ENCODE measurements at regions not wholly inside any gene's neighbourhood (a gene's known extent, or its start where the extent isn't known, plus 50 kb on each side); places are given as distances from the start of the nearest gene placed in this dataset.

DNA sequence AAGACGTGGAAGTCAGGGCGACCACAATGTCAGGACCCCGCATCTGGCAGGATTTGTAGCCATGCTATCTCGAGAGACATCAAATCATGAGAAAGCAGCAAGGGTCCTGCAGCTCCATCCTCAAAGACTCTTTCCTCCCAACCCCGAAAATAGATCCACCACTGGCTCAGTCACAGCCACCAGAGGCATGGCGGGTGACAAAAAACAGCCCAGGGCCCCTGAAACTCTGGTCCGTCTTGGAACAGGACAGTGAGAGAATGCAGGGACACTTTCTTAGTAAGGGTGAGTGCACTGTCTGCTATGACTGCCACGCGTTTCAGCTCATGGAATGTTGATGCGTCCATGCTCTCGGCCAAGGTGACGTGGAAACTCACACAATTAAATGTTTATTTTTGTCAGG, 220.9 kb downstream of the IRX2 start:
- no peak for DNase-seq

DNA sequence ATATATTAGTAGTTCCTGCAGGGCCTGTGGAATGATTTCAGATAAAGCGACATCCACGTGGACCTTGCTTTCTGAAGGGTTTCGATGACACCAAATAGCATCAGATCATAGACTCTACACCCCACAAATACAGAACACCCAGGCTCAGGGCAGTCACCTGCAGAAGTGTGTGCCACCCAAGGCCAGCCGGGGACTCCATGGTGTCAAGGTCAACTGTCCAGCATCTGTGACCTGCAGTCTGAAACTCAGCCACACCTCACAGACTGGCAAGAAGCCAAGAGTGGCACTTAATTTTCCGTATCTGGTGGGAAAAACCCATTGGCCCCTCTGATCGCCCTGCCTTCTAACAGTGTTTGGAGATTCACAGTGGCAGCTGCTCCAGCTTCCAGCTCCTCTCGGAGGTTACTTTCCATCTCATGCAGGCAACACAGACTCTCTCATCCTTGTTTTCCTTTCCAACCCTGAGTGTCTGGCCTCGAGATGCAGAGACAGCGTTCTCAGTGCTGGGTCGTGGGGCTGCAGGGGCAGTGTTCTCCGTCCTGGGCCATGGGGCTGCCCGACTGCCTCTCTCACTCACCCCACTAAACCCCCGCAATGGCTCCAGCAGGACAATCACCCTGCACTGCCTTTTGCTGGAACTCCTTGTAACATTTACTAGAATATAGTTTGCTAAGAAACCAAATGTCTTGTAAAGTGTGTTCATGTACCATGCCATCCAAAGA, 221.9 kb downstream of the IRX2 start:
- DNase-seq = no peak

DNA sequence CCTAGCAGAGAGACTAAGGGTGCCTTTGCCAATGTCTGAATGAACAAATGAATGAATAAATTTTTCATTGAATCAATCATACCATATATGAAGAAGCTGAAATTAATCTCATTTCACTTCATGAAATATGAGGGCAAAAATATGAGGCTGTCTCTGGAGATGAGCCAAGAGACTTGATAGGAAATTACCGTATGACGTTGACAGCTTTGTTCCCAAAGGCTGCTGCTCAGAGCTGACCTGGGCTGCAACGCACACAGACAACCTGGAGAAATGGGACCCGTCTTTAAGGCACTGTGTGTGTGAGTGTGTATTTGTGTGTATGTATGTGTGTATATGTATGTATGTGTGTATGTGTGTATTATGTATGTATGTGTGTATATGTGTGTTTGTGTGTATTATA, 226.1 kb downstream of the IRX2 start:
- DNase-seq = no peak

DNA sequence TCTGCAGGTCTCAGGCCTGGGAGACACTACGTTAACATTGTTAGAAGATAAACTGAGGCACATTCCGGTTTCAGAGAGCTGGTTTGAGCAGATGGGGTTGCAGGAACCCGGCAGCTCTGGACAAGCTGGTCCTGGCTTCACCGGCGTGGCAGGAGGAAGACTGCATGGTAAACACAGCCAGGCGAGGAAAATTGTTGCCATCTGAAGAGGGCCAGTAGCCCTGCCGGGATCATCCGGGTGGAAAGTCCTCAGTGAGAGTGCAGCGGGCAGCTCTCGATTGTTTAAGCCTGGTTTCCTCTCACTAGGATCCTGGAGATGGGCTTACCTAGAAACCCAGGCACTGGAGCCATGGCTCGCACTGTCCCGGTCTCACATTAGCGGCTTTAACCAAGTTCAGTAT, 226.9 kb downstream of the IRX2 start:
- no peak for DNase-seq

- DNase-seq = no peak
These were observed 228.3 kb downstream of the IRX2 start for GRCh38 chr5:2523180-2523579.

GRCh38 chr5:2522372-2522771, 229.1 kb downstream of the IRX2 start:
- no peak for DNase-seq

GRCh38 chr5:2519153-2519552, 232.3 kb downstream of the IRX2 start:
- DNase-seq = no peak

GRCh38 chr5:2517451-2517850, 234.0 kb downstream of the IRX2 start:
- no peak for DNase-seq

GRCh38 chr5:2515180-2515764, 236.2 kb downstream of the IRX2 start:
- DNase-seq = no peak

- no peak for DNase-seq
These were observed 237.0 kb downstream of the IRX2 start for GRCh38 chr5:2514484-2514883.

- DNase-seq = no peak
These were observed 239.8 kb downstream of the IRX2 start for GRCh38 chr5:2511706-2512105.

DNA sequence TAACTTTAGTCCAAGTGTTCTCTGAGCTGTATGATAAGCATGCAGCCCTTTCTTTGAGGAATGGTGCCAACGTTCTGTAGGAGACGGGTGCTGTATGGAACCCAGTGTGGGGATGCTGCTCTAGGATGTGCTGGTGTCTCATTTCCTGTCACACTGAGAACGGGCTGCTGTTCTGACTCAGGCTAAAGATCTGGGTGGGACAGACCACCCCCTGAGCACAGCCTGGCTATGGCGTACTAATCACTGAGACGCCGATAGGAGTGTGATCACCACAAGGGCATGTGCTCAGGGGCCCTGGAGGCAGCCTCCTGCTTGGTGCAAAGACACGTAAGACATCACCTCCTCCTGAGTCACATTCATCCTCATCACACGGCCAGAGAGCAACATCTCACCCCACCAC, 240.4 kb downstream of the IRX2 start:
- DNase-seq = no peak

DNA sequence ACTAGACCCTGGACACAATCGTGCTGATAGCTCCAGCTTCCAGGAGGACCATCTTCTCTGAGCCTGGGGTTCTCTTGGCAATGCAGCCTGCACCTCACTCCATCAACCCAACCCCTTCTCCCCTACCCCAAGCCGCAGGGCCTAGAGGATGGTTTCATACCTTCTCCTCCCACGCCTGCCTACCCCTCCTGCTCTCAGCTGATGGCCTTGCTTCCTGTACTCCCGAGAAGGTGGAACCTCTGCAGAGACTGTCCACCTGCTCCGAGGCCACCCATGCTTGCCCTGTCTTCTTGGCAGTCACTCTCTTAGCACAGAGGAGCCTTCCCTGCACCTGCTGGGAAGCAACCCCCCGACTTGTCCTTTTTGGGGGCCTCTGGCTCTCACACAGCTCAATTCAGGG, 241.9 kb downstream of the IRX2 start:
- DNase-seq = no peak

GRCh38 chr5:2508514-2508913, 243.0 kb downstream of the IRX2 start:
- no peak for DNase-seq

DNA sequence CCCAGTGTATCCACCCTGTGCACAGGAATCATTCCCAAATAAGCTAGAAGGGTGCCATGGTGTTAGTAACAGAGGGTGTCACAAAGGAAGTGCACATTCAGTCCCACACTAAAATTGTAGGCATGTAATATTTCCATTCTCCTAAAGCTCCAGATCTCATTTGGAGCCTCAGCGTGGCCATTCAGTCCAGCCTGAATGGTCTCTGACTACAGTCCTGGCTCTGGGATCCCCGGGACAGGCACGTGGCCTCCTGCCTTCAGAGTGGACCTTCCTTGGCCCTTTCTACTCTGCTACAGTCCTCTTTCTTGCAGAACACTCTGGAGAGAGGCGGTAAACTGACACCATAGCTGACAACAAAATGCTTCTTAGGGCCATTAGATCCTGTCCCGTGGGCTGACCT, 243.9 kb downstream of the IRX2 start:
- DNase-seq = no peak

DNA sequence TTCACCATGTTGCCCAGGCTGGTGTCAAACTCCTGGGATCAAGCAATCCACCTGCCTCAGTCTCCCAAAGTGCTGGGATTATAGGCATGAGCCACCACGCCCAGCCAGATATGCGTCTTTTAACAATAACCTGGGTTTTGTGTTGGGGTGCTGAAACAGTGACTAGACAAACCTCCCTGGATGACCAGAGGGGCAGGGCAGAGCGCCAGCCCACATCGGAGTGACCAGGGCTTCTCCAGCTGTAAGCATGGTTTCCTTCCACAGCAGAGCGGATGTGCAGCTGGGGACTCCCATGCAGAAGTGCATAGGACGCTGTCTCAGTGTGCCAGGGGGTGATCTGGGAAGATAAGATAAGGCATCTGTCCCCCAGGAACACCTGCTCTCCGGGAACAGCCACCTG, 244.9 kb downstream of the IRX2 start:
- DNase-seq = no peak

DNA sequence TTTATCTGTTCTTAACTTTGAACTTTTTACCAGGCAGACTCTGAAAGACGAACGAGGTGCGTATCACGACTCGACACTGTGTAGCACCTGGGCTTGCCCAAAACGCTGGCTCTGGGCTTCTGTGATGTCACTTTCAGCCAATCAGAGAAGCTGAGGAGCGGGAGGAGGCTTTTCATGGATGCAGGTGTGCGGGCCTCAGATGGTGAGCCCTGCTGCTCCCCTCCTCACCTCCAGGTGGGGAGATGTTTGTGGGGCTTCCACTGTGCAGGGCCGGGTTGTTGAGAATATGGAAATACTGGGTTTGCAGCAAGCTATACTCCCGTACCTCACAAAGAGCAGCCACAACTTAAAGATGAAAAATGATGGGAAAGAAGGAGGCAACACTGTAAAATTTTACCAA, 246.3 kb downstream of the IRX2 start:
- no peak for DNase-seq

- DNase-seq = no peak
These were observed 248.4 kb downstream of the IRX2 start for GRCh38 chr5:2502970-2503594.

- DNase-seq = no peak
These were observed 251.6 kb downstream of the IRX2 start for GRCh38 chr5:2499917-2500316.

GRCh38 chr5:2496891-2497290, 254.6 kb downstream of the IRX2 start:
- DNase-seq = no peak

DNA sequence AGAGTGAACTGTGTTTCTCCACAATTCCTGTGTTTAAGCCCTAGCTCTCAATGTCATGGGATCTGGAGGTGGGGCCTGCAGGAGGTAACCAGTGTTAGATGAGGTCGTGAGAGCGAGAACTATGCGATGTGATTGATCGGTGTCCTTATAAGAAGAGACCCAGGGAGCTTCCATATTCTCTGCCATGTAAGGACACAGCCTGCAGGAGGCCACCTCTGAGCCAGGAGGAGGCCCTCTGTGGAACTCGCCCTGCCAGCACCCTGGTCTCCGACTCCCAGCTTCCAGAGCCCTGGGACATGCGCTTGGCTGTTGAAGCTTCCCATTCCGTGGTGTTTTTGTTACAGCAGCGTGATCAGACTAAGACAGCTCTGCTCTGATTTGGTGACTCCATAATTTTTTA, 255.4 kb downstream of the IRX2 start:
- DNase-seq = no peak

- no peak for DNase-seq
These were observed 258.1 kb downstream of the IRX2 start for GRCh38 chr5:2493356-2493755.

DNA sequence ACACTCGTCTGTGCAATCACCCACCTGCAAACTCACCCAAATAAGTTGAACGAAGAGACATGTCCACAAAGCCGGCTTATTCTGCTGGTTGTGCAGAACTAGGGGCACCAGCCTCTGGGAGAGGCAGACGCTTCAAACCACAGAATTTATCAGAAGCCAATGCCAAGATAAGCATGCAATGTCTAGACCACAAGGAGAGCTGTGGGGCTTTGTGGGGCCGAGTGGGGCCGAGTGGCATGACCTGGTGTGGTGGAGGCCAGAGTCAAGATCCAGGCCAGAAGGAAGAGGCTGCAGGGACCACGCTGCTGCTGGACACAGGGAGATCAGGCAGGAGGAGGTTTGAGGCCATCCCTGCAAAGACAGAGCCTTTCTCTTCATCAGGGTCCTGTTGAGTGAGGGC, 259.0 kb downstream of the IRX2 start:
- no peak for DNase-seq

GRCh38 chr5:2491846-2492245, 259.6 kb downstream of the IRX2 start:
- DNase-seq = no peak
